ENCODE measurements at regions not wholly inside any gene's neighbourhood (a gene's known extent, or its start where the extent isn't known, plus 50 kb on each side); places are given as distances from the start of the nearest gene placed in this dataset.

DNA sequence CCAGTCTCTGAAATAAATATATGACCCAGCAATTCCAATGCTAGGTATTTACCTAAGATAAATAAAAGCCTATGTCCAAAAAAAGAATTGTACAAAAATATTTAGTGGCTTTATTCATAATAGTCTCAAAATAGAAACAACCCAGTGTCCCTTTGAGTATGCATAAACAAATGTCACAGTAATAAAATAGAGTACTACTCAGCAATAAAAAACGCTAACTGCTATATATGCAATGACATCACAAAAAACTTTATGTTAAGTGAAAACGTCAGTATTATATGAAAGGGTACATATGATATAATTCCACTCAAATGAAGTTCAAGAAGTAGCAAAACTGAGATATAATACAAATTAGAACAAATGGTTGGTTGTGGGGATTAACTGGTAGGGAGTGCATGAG, 286.5 kb upstream of the MAN1A1 start:
- Histone ChIP-seq H3K9ac (ENCODE audit: insufficient read depth, low read length) (no peak overlapping the region), H3K27ac (ENCODE audit: insufficient read depth, low read length) (no peak overlapping the region), H4K20me1 (ENCODE audit: control insufficient read depth, extremely low read depth, insufficient read depth, low read length) (no peaks in the 10 kb centered on the region), H3K9me3 (ENCODE audit: control insufficient read depth, insufficient read depth, low read depth, low read length) (no peaks in the 10 kb centered on the region), H3K36me3 (ENCODE audit: control insufficient read depth, insufficient read depth, low read length) (no peaks in the 10 kb centered on the region), H3K4me3 (replicated peaks in 1 of 4; ENCODE audit: control extremely low read depth in 1 of 4, insufficient read depth in 1 of 4, low read depth in 3 of 4, low read length in 4 of 4) (no peak overlapping the region), H3K4me1 (ENCODE audit: control insufficient read depth, extremely low read depth, insufficient read depth, low read length) (no peaks in the 10 kb centered on the region), H3K79me2 (ENCODE audit: control insufficient read depth, insufficient read depth, low read length) (no peaks in the 10 kb centered on the region), H3K4me2 (ENCODE audit: extremely low read depth, insufficient read depth, low read length) (no peak overlapping the region), H2AFZ (ENCODE audit: low read length) (no peak overlapping the region), H3K27me3 (ENCODE audit: control insufficient read depth, insufficient read depth, low read length) (no peaks in the 10 kb centered on the region)
- DNase-seq (ENCODE audit: low read depth in 2 of 2) = no peak
- TF ChIP-seq, protein P1, sequence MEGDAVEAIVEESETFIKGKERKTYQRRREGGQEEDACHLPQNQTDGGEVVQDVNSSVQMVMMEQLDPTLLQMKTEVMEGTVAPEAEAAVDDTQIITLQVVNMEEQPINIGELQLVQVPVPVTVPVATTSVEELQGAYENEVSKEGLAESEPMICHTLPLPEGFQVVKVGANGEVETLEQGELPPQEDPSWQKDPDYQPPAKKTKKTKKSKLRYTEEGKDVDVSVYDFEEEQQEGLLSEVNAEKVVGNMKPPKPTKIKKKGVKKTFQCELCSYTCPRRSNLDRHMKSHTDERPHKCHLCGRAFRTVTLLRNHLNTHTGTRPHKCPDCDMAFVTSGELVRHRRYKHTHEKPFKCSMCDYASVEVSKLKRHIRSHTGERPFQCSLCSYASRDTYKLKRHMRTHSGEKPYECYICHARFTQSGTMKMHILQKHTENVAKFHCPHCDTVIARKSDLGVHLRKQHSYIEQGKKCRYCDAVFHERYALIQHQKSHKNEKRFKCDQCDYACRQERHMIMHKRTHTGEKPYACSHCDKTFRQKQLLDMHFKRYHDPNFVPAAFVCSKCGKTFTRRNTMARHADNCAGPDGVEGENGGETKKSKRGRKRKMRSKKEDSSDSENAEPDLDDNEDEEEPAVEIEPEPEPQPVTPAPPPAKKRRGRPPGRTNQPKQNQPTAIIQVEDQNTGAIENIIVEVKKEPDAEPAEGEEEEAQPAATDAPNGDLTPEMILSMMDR (conservative IDR thresholded peaks at IDR 0.05 in 1 of 2, IDR thresholded peaks at IDR 0.05 in 1 of 2; ENCODE audit: low read depth in 1 of 2, low read length in 2 of 2) = no peak
- TF ChIP-seq EZH2 (IDR thresholded peaks at IDR 0.05; ENCODE audit: low read length, missing control alignments) = no peak

DNA sequence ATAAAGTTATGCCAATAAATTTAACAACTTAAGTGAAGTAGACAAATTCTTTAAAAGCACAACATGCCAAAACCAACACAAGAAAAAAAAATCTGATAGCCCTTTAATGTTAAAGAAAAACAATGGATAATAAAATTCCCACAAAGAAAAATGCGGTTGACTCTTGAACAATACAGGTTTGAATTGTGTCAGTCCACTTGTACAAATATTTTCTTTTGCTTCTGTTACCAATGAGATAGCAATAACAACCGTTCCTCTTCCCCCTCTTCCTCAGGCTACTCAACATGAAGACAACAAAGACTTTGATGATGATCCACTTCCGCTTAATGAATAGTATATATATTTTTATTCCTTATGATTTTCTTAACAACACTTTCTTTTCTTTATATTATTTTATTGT, 283.9 kb upstream of the MAN1A1 start:
- Histone ChIP-seq H3K79me2 (ENCODE audit: control insufficient read depth, insufficient read depth, low read length) (no peaks in the 10 kb centered on the region), H3K27me3 (ENCODE audit: control insufficient read depth, insufficient read depth, low read length) (no peaks in the 10 kb centered on the region), H2AFZ (ENCODE audit: low read length) (no peak overlapping the region), H3K36me3 (ENCODE audit: control insufficient read depth, insufficient read depth, low read length) (no peaks in the 10 kb centered on the region), H3K4me2 (ENCODE audit: extremely low read depth, insufficient read depth, low read length) (no peak overlapping the region), H3K4me3 (replicated peaks in 1 of 4; ENCODE audit: control extremely low read depth in 1 of 4, insufficient read depth in 1 of 4, low read depth in 3 of 4, low read length in 4 of 4) (no peak overlapping the region), H4K20me1 (ENCODE audit: control insufficient read depth, extremely low read depth, insufficient read depth, low read length) (no peaks in the 10 kb centered on the region), H3K9me3 (ENCODE audit: control insufficient read depth, insufficient read depth, low read depth, low read length) (no peaks in the 10 kb centered on the region), H3K27ac (ENCODE audit: insufficient read depth, low read length) (no peak overlapping the region), H3K9ac (ENCODE audit: insufficient read depth, low read length) (no peak overlapping the region), H3K4me1 (ENCODE audit: control insufficient read depth, extremely low read depth, insufficient read depth, low read length) (no peaks in the 10 kb centered on the region)
- TF ChIP-seq, protein P1 (conservative IDR thresholded peaks at IDR 0.05 in 1 of 2, IDR thresholded peaks at IDR 0.05 in 1 of 2; ENCODE audit: low read depth in 1 of 2, low read length in 2 of 2) = no peak
- no peak for TF ChIP-seq EZH2 (IDR thresholded peaks at IDR 0.05; ENCODE audit: low read length, missing control alignments)
- no peak for DNase-seq (ENCODE audit: low read depth in 2 of 2)

DNA sequence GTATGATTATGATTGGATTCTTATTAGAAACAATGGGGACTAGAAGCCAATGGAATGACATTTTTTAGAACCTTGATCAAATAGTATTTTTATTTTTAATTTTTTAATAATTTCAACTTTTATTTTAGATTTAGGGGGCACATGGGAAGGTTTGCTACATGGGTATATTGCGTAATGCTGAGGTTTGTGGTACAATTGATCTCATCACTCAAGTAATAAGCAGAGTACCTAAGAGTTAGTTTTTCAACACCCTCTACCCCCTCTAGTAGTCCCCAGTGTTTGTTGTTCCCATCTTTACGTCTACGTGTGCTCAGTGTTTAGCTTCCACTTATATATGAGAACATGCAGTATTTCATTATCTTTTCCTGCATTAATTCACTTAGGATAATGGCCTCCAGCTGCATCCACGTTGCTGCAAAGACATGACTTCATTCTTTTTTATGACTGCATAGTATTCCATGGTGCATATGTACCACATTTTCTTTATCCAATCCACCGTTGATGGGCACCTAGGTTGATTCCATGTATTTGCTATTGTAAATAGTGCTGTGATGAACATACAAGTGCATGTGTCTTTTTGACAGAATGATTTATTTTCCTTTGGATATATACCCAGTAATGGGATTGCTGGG, 281.1 kb upstream of the MAN1A1 start:
- Histone ChIP-seq H3K4me2 (ENCODE audit: extremely low read depth, insufficient read depth, low read length) (no peak overlapping the region), H3K79me2 (ENCODE audit: control insufficient read depth, insufficient read depth, low read length) (no peaks in the 10 kb centered on the region), H3K9ac (ENCODE audit: insufficient read depth, low read length) (no peak overlapping the region), H3K4me3 (replicated peaks in 1 of 4; ENCODE audit: control extremely low read depth in 1 of 4, insufficient read depth in 1 of 4, low read depth in 3 of 4, low read length in 4 of 4) (no peak overlapping the region), H3K4me1 (ENCODE audit: control insufficient read depth, extremely low read depth, insufficient read depth, low read length) (no peaks in the 10 kb centered on the region), H3K9me3 (ENCODE audit: control insufficient read depth, insufficient read depth, low read depth, low read length) (no peaks in the 10 kb centered on the region), H3K27me3 (ENCODE audit: control insufficient read depth, insufficient read depth, low read length) (no peaks in the 10 kb centered on the region), H4K20me1 (ENCODE audit: control insufficient read depth, extremely low read depth, insufficient read depth, low read length) (no peaks in the 10 kb centered on the region), H3K36me3 (ENCODE audit: control insufficient read depth, insufficient read depth, low read length) (no peaks in the 10 kb centered on the region), H3K27ac (ENCODE audit: insufficient read depth, low read length) (no peak overlapping the region), H2AFZ (ENCODE audit: low read length) (no peak overlapping the region)
- no peak for DNase-seq (ENCODE audit: low read depth in 2 of 2)
- no peak for TF ChIP-seq EZH2 (IDR thresholded peaks at IDR 0.05; ENCODE audit: low read length, missing control alignments)
- TF ChIP-seq, protein P1 (conservative IDR thresholded peaks at IDR 0.05 in 1 of 2, IDR thresholded peaks at IDR 0.05 in 1 of 2; ENCODE audit: low read depth in 1 of 2, low read length in 2 of 2) = no peak
